K562 (cell line): ENCODE measurements at regions not wholly inside any gene's neighbourhood (a gene's known extent, or its start where the extent isn't known, plus 50 kb on each side); places are given as distances from the start of the nearest gene placed in this dataset.

ENCODE experiments used
- CEBPG ChIP-seq, 3 experiments: fragments of 200-800 bp in 1 of 3; sonication (Bioruptor generic) in 1 of 3; sonication (generic) in 1 of 3; formaldehyde crosslinking in 1 of 3; IDR thresholded peaks in 2 of 3; conservative IDR thresholded peaks in 1 of 3; 2 replicates each; pipeline versions ENCODE4 v1.6.1 to v1.8.0; 2016 to 2022; ENCODE audit warnings: missing compliant biosample characterization in 2 of 3, missing genetic modification characterization in 2 of 3, mild to moderate bottlenecking in 1 of 3, missing genetic modification reagents in 1 of 3
- ELF4 ChIP-seq: fragments of 450-650 bp; formaldehyde crosslinking; IDR thresholded peaks from 2 replicates; pipeline ENCODE4 v1.4.0; 2022; ENCODE audit warnings: missing genetic modification characterization
- FOS ChIP-seq: IDR thresholded peaks from 3 replicates; pipeline ENCODE4 v1.6.1; 2011; ENCODE audit not compliant: insufficient read length; ENCODE audit errors: extremely low read depth
- GABPA ChIP-seq: fragments of 200-800 bp; sonication (Bioruptor generic); conservative IDR thresholded peaks from 2 replicates; pipeline ENCODE4 v1.6.1; 2016; ENCODE audit warnings: low read depth, missing genetic modification characterization, missing compliant biosample characterization
- NFYB ChIP-seq: IDR thresholded peaks from 2 replicates; pipeline ENCODE4 v1.6.1; 2011; ENCODE audit warnings: mild to moderate bottlenecking, moderate library complexity; ENCODE audit not compliant: insufficient read length; ENCODE audit errors: extremely low read depth
- POLR2A ChIP-seq: fragments of 450-650 bp; conservative IDR thresholded peaks from 2 replicates; pipeline ENCODE4 v1.6.1; 2016
- PTBP1 ChIP-seq: fragments of 200-400 bp; formaldehyde crosslinking; IDR thresholded peaks from 2 replicates; pipeline ENCODE4 v1.6.1; 2017; ENCODE audit warnings: low read depth, low read length
- TF ChIP-seq, protein P1 (sequence below): fragments of 450-650 bp; IDR thresholded peaks from 2 replicates; pipeline ENCODE4 v1.6.1; 2016; ENCODE audit warnings: mild to moderate bottlenecking
- TF ChIP-seq, protein P2 (sequence below), 3 experiments: IDR thresholded peaks in 2 of 3; conservative IDR thresholded peaks in 1 of 3; 2 replicates each; pipeline ENCODE4 v1.5.1; 2011 to 2012; ENCODE audit warnings: low read length in 3 of 3, mild to moderate bottlenecking in 3 of 3, control low read depth in 2 of 3, improper control_type of control experiment in 1 of 3, inconsistent platforms in 1 of 3, low read depth in 1 of 3, mixed read lengths in 1 of 3, moderate library complexity in 1 of 3; ENCODE audit not compliant: insufficient read depth in 2 of 3
- TF ChIP-seq, protein P3 (sequence below): sonication (generic); formaldehyde crosslinking; IDR thresholded peaks from 2 replicates; pipeline ENCODE4 v1.5.0; 2020; ENCODE audit warnings: missing genetic modification reagents

DNA sequence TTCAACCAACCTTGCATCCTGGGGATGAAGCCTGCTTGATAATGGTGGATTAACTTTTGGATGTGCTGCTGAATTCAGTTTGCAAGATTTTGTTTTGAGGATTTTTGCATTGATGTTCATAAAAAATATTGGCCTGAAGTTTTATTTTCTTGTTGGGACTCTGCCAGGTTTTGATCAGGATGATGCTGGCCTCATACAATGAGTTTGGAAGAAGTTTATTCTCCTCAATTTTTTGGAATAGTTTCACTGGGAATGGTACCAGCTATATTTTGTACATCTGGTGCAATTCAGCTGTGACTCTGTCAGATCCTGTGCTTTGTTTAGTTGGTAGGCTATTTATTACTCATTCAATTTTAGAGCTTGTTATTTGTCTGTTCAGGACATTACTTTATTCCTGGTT is 340.3 kb upstream of the TRAM1L1 start:
- TF ChIP-seq, protein P1, sequence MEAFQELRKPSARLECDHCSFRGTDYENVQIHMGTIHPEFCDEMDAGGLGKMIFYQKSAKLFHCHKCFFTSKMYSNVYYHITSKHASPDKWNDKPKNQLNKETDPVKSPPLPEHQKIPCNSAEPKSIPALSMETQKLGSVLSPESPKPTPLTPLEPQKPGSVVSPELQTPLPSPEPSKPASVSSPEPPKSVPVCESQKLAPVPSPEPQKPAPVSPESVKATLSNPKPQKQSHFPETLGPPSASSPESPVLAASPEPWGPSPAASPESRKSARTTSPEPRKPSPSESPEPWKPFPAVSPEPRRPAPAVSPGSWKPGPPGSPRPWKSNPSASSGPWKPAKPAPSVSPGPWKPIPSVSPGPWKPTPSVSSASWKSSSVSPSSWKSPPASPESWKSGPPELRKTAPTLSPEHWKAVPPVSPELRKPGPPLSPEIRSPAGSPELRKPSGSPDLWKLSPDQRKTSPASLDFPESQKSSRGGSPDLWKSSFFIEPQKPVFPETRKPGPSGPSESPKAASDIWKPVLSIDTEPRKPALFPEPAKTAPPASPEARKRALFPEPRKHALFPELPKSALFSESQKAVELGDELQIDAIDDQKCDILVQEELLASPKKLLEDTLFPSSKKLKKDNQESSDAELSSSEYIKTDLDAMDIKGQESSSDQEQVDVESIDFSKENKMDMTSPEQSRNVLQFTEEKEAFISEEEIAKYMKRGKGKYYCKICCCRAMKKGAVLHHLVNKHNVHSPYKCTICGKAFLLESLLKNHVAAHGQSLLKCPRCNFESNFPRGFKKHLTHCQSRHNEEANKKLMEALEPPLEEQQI = no peak
- TF ChIP-seq, protein P2, sequence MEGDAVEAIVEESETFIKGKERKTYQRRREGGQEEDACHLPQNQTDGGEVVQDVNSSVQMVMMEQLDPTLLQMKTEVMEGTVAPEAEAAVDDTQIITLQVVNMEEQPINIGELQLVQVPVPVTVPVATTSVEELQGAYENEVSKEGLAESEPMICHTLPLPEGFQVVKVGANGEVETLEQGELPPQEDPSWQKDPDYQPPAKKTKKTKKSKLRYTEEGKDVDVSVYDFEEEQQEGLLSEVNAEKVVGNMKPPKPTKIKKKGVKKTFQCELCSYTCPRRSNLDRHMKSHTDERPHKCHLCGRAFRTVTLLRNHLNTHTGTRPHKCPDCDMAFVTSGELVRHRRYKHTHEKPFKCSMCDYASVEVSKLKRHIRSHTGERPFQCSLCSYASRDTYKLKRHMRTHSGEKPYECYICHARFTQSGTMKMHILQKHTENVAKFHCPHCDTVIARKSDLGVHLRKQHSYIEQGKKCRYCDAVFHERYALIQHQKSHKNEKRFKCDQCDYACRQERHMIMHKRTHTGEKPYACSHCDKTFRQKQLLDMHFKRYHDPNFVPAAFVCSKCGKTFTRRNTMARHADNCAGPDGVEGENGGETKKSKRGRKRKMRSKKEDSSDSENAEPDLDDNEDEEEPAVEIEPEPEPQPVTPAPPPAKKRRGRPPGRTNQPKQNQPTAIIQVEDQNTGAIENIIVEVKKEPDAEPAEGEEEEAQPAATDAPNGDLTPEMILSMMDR (IDR thresholded peaks at IDR 0.05 in 2 of 3, conservative IDR thresholded peaks at IDR 0.05 in 1 of 3; ENCODE audit: insufficient read depth in 2 of 3, low read depth in 1 of 3, low read length in 3 of 3) = no peak
- TF ChIP-seq ELF4 (CRISPR knock-in tag) (no peak), PTBP1 (no peak), CEBPG (CRISPR knock-in tag; IDR thresholded peaks at IDR 0.05) (no peak), CEBPG (tag; conservative IDR thresholded peaks at IDR 0.05 in 1 of 2, IDR thresholded peaks at IDR 0.05 in 1 of 2) (no peak), NFYB (no peak), FOS (no peak), GABPA (tag) (no peak), POLR2A (no peak)
- TF ChIP-seq, protein P3, sequence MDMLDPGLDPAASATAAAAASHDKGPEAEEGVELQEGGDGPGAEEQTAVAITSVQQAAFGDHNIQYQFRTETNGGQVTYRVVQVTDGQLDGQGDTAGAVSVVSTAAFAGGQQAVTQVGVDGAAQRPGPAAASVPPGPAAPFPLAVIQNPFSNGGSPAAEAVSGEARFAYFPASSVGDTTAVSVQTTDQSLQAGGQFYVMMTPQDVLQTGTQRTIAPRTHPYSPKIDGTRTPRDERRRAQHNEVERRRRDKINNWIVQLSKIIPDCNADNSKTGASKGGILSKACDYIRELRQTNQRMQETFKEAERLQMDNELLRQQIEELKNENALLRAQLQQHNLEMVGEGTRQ (CRISPR knock-in tag) = no peak
